Neural progenitor cell (in vitro differentiated cells): ENCODE measurements at regions not wholly inside any gene's neighbourhood (a gene's known extent, or its start where the extent isn't known, plus 50 kb on each side); places are given as distances from the start of the nearest gene placed in this dataset.

Experiments used
- DNase-seq: peaks from one replicate; pipeline ENCODE4 v3.0.0-alpha.2; 2016; ENCODE audit warnings: low spot score
- H2AFZ ChIP-seq: fragments of 200-600 bp; sonication (generic); replicated peaks from 2 replicates; pipeline ENCODE4 v1.6.1; 2016; ENCODE audit warnings: antibody characterized with exemption
- H3F3A ChIP-seq: fragments of 200-600 bp; sonication (generic); 2 replicates; pipeline ENCODE4 v1.6.1; 2016; ENCODE audit warnings: antibody characterized with exemption, low read depth
- H3K27ac ChIP-seq: fragments of 200-600 bp; sonication (generic); 2 replicates; pipeline ENCODE4 v1.5.1; 2016; ENCODE audit warnings: mild to moderate bottlenecking
- H3K27me3 ChIP-seq: fragments of 200-600 bp; sonication (generic); 2 replicates; pipeline ENCODE4 v1.6.1; 2016; ENCODE audit warnings: mild to moderate bottlenecking, moderate library complexity
- H3K36me3 ChIP-seq: fragments of 200-600 bp; sonication (generic); 2 replicates; pipeline ENCODE4 v1.5.1; 2016
- H3K4me1 ChIP-seq: fragments of 200-600 bp; sonication (generic); 2 replicates; pipeline ENCODE4 v1.6.1; 2016; ENCODE audit warnings: mixed run types
- H3K4me2 ChIP-seq: fragments of 200-600 bp; sonication (generic); 2 replicates; pipeline ENCODE4 v1.6.1; 2016
- H3K4me3 ChIP-seq: fragments of 200-600 bp; sonication (generic); 2 replicates; pipeline ENCODE4 v1.5.1; 2016
- H3K79me2 ChIP-seq: fragments of 200-600 bp; sonication (generic); 2 replicates; pipeline ENCODE4 v1.6.1; 2016; ENCODE audit warnings: low read depth
- H3K9ac ChIP-seq: fragments of 200-600 bp; sonication (generic); 2 replicates; pipeline ENCODE4 v1.6.1; 2016
- H3K9me3 ChIP-seq: fragments of 200-600 bp; sonication (generic); 2 replicates; pipeline ENCODE4 v1.5.1; 2016; ENCODE audit warnings: low read depth
- H4K20me1 ChIP-seq: fragments of 200-600 bp; sonication (generic); 2 replicates; pipeline ENCODE4 v1.6.1; 2016; ENCODE audit warnings: low read depth
- H3K27ac Mint-ChIP-seq: 3 replicates; pipeline ENCODE4 v1.8.0; 2021; ENCODE audit warnings: mixed read lengths
- H3K27me3 Mint-ChIP-seq: 2 replicates; pipeline ENCODE4 v1.8.0; 2022; ENCODE audit warnings: low read depth, mild to moderate bottlenecking, inconsistent platforms, moderate library complexity, mixed read lengths; ENCODE audit not compliant: insufficient read depth
- H3K36me3 Mint-ChIP-seq: 3 replicates; pipeline ENCODE4 v1.8.0; 2021; ENCODE audit warnings: mixed read lengths
- H3K4me1 Mint-ChIP-seq: 3 replicates; pipeline ENCODE4 v1.8.0; 2021; ENCODE audit warnings: mixed read lengths
- H3K4me3 Mint-ChIP-seq: 3 replicates; pipeline ENCODE4 v1.8.0; 2021; ENCODE audit warnings: mild to moderate bottlenecking, moderate library complexity, mixed read lengths
- H3K9me3 Mint-ChIP-seq: 3 replicates; pipeline ENCODE4 v1.8.0; 2020; ENCODE audit warnings: mixed read lengths
- CTCF ChIP-seq: fragments of 200-600 bp; sonication (generic); IDR thresholded peaks from 2 replicates; pipeline ENCODE4 v1.5.1; 2017; ENCODE audit warnings: antibody characterized with exemption, mild to moderate bottlenecking
- EZH2 ChIP-seq: fragments of 200-600 bp; sonication (generic); IDR thresholded peaks from 2 replicates; pipeline ENCODE4 v1.6.1; 2017; ENCODE audit warnings: antibody characterized with exemption, mild to moderate bottlenecking, moderate library complexity
- EZH2phosphoT487 ChIP-seq: fragments of 200-600 bp; sonication (generic); IDR thresholded peaks from 2 replicates; pipeline ENCODE4 v1.6.1; 2017; ENCODE audit warnings: antibody characterized with exemption

GRCh38 chr12:72082986-72083820 lies 144.6 kb downstream of the TPH2 start:
- no peak overlapping the region for H3K27ac Mint-ChIP-seq
- no peaks in the 10 kb centered on the region for H4K20me1 ChIP-seq

GRCh38 chr12:72084061-72084460 lies 145.4 kb downstream of the TPH2 start:
- no peaks in the 10 kb centered on the region for H3K27me3 ChIP-seq
- H3K4me1 Mint-ChIP-seq, result peaks cover 2% of the 10 kb centered on the region
- DNase-seq, result no peak
- H3K9me3 Mint-ChIP-seq, result no peaks in the 10 kb centered on the region
- H3K36me3 Mint-ChIP-seq, result no peaks in the 10 kb centered on the region
- H3F3A ChIP-seq, result no peaks in the 10 kb centered on the region
- H3K27me3 Mint-ChIP-seq, result no peaks in the 10 kb centered on the region
- no peak overlapping the region for H3K27ac Mint-ChIP-seq
- H3K4me3 ChIP-seq, result no peak overlapping the region
- H3K79me2 ChIP-seq, result no peaks in the 10 kb centered on the region
- H2AFZ ChIP-seq, result peak overlapping the region; percentile 1
- H3K4me1 ChIP-seq, result peaks cover 10% of the 10 kb centered on the region
- H3K4me3 Mint-ChIP-seq, result no peak overlapping the region
- H3K27ac ChIP-seq, result no peak overlapping the region
- H3K36me3 ChIP-seq, result no peaks in the 10 kb centered on the region
- H3K9me3 ChIP-seq, result no peaks in the 10 kb centered on the region
- H3K4me2 ChIP-seq, result no peak overlapping the region
- H3K9ac ChIP-seq, result no peak overlapping the region
- no peaks in the 10 kb centered on the region for H4K20me1 ChIP-seq
- TF ChIP-seq EZH2, result no peak
- TF ChIP-seq CTCF, result no peak
- TF ChIP-seq EZH2phosphoT487, result no peak

More at GRCh38 chr12:72082986-72083820, 144.6 kb downstream of the TPH2 start:
- peak; percentile 46 for DNase-seq
- Histone ChIP-seq H3K27me3 (no peaks in the 10 kb centered on the region), H3F3A (no peaks in the 10 kb centered on the region), H3K4me1 (peaks cover 10% of the 10 kb centered on the region), H3K9me3 (no peaks in the 10 kb centered on the region), H3K27ac (peak overlapping the region; percentile 38), H3K4me3 (no peak overlapping the region), H3K36me3 (no peaks in the 10 kb centered on the region), H3K4me2 (no peak overlapping the region), H3K79me2 (no peaks in the 10 kb centered on the region), H3K9ac (no peak overlapping the region), H2AFZ (peak overlapping the region; percentile 61)
- H3K4me3 Mint-ChIP-seq, result no peak overlapping the region
- no peaks in the 10 kb centered on the region for H3K9me3 Mint-ChIP-seq
- H3K4me1 Mint-ChIP-seq, result peaks cover 2% of the 10 kb centered on the region
- TF ChIP-seq EZH2, result no peak
- no peaks in the 10 kb centered on the region for H3K36me3 Mint-ChIP-seq
- no peaks in the 10 kb centered on the region for H3K27me3 Mint-ChIP-seq

- Histone ChIP-seq H3K79me2 (no peaks in the 10 kb centered on the region), H3K36me3 (no peaks in the 10 kb centered on the region), H3K9me3 (no peaks in the 10 kb centered on the region), H3K27ac (no peak overlapping the region), H3F3A (no peaks in the 10 kb centered on the region), H2AFZ (peak overlapping the region; percentile 3), H3K4me2 (no peak overlapping the region), H4K20me1 (no peaks in the 10 kb centered on the region), H3K4me3 (no peak overlapping the region), H3K27me3 (no peaks in the 10 kb centered on the region), H3K4me1 (peaks cover 10% of the 10 kb centered on the region), H3K9ac (no peak overlapping the region)
- H3K4me3 Mint-ChIP-seq, result no peak overlapping the region
- no peaks in the 10 kb centered on the region for H3K27me3 Mint-ChIP-seq
- no peaks in the 10 kb centered on the region for H3K9me3 Mint-ChIP-seq
- no peak overlapping the region for H3K27ac Mint-ChIP-seq
- no peak for DNase-seq
- peaks cover 2% of the 10 kb centered on the region for H3K4me1 Mint-ChIP-seq
- TF ChIP-seq EZH2 (no peak), EZH2phosphoT487 (no peak), CTCF (no peak)
- no peaks in the 10 kb centered on the region for H3K36me3 Mint-ChIP-seq
Observed at GRCh38 chr12:72084880-72085279, 146.2 kb downstream of the TPH2 start.

GRCh38 chr12:72089678-72090077 lies 151.0 kb downstream of the TPH2 start:
- TF ChIP-seq EZH2phosphoT487 (no peak), EZH2 (no peak), CTCF (no peak)
- H3F3A ChIP-seq, result no peaks in the 10 kb centered on the region
- DNase-seq, result no peak
- H3K27me3 ChIP-seq, result no peaks in the 10 kb centered on the region
- no peaks in the 10 kb centered on the region for H3K79me2 ChIP-seq
- no peak overlapping the region for H3K4me2 ChIP-seq
- Mint-ChIP-seq H3K27ac (no peak overlapping the region), H3K9me3 (peaks cover 12% of the 10 kb centered on the region), H3K27me3 (no peaks in the 10 kb centered on the region), H3K36me3 (no peaks in the 10 kb centered on the region), H3K4me3 (no peak overlapping the region), H3K4me1 (no peaks in the 10 kb centered on the region)
- no peaks in the 10 kb centered on the region for H3K4me1 ChIP-seq
- no peak overlapping the region for H3K27ac ChIP-seq
- H3K9me3 ChIP-seq, result no peaks in the 10 kb centered on the region
- H2AFZ ChIP-seq, result no peak overlapping the region
- no peak overlapping the region for H3K9ac ChIP-seq
- no peaks in the 10 kb centered on the region for H3K36me3 ChIP-seq
- no peaks in the 10 kb centered on the region for H4K20me1 ChIP-seq
- no peak overlapping the region for H3K4me3 ChIP-seq
